8988T (cell line): ENCODE measurements at regions not wholly inside any gene's neighbourhood (a gene's known extent, or its start where the extent isn't known, plus 50 kb on each side); places are given as distances from the start of the nearest gene placed in this dataset.
"Not testable (repeated sequence)": the region's sequence is repeated elsewhere in the genome, so short reads cannot be mapped to it uniquely, and the experiment has no call there.

Source experiments
- DNase-seq: peaks from one replicate; pipeline ENCODE4 v3.0.0; 2011

- DNase-seq, result no peak
Observed at GRCh38 chr1:30525971-30526651, 197.3 kb downstream of the MATN1 start.

DNA sequence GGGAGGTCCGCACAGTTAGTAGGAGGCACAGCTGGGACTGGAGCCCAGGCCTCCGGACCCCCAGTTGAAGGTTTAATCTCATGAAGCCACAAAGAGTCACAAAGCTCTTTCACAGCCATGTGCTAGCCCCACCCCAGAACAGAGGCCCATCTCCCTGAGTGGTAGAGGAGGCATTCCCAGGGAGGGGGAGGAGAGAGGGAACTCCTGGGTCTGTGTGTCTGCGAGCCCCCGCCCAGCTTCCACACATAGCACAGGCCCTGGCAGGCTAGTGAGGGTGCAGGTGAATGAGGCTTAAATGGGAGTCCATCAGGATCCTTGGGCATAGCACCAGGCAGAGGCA is 197.8 kb downstream of the MATN1 start:
- no peak for DNase-seq

DNA sequence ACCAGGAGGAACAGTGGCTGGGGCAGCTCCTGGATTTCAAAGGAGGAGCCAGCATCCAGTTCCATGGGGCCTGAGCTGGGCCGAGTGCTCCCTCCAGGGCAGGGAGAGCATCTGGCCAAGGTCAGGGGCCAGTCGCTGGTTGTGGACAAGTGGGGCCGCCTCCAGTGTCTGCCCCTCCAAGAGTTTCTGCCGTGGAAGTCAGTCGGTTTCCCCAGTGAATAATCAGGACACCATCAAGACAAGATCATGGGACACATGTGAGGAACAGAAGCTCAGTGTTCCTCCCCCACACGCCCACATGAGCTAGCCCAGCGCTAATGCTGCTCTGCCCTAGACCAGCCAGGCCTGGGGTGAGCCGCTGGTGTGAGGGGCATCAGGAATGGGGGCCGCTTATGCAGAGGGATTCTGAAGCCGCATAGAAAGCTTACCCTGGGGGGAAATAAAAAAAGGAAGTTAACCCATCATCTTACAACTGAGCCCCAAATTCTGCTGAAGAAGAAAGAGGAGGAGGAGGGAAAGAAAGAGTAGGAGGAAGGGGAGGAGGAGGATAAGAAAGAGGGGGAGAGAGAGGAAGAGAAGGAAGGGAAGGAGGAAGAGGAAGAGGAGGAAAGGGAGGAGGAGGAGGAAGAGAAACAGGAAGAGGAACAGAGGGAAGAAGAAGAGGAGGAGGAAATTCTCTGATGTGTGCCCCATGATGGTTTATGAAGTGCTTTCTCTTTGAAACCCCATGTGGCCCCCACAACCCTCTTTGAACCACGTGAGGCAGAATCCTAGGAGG is 198.4 kb downstream of the MATN1 start:
- DNase-seq, result no peak

GRCh38 chr1:30524025-30524555 is 199.3 kb downstream of the MATN1 start:
- DNase-seq, result not testable (repeated sequence)

GRCh38 chr1:30523055-30524020 is 200.0 kb downstream of the MATN1 start:
- DNase-seq, result no peak

DNA sequence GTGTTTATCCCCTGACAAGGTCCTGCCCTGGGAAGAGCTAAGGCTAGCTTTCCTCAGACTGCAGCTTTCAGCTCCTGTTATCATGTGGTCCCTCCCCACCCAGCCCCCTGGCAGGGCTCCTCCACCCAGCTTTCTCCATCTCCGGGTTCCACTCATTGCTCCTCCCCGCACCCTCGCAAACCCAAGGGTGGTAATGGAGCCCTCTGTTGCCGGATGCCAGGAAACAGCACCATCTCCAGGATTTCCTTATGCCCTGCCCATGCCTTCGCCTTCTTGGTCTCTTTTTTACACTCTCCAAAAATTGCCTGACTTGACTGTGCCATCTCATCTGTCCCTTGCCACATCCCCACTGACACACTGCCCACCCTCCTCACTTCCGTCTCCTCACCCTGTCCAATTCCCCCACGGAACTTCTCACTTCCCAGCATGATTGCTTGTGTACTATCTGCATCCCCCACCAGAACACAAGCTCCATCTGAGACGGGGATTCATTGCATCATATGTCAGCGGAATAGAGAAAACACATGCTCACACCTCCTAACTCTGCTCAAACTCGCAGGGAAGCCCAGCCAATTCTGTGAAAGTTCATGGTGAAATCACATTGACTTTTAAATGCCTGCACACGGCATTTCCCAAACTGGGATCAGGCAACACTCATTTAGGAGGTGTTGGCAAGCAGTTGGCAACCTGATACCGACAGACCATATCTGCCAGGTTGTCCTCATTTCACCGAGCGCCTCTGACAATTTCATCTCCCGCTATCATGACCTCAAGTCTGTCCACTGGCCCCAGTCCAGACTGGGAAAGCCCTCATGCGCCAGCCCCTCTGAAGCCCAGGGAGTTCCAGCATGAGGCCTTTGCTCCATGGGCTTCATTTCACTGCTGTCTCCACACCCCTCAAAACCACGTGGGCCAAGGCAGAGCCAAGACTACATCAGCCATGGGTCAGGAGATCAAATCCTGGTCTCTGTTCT is 201.1 kb downstream of the MATN1 start:
- DNase-seq, result no peak

GRCh38 chr1:30521261-30521865 is 202.0 kb downstream of the MATN1 start:
- DNase-seq, result no peak

DNA sequence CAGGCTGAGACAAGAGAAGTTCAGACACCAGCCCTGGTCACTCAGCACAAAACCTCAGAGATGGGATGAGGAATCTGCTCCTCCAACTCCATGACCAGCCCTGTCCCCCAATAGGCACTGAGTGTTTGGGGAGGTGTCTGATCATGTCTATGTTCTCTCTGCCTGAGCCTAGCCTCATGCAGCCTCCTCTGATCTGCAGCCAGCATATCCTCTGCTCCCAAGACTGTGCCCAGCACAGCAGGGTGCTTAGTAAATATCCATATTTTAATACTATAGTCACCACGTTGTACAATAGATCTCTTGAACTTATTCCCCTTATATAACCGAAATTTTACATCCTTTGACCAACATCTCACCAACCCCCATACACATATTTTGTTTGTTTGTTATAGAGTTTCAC is 202.9 kb downstream of the MATN1 start:
- DNase-seq, result no peak

DNA sequence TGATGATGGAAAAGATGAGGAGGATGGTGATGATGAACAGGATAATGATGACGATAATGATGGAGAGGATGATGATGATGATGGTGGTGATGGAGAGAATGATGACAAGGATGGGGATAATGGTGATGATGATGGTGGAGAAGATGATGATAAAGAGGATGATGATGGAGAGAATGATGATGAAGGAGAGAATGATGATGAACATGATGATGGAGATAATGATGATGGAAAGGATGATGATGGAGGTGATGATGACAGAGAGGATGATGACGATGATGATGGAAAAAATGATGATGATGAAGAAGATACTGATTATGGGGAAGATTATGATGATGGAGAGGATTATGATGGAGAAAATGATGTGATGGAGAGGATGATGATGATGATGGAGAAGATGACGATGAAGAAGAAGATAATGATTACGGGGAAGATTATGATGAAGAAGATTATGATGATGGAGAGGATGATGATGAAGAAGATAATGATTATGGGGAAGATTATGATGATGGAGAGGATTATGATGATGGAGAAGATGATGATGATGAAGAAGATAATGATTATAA is 204.1 kb downstream of the MATN1 start:
- no peak for DNase-seq

DNA sequence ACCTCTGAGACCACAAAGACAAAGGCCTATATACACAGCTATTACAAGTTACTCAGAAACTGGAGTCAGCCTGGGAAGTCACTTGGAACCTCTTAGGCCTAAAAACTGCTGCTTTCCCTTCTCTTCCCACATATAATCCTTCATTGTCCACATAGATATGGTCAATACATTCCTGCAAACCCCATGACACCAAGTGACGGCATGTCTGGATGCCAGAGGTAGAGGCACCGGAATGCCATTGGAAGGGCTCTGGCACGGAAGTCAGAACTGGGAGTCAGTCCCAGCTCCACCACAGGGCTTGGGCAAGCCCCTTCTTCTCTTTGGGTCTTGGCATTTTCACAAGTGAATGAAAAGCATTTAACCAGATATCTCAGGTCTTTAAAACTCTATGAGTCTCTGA is 204.7 kb downstream of the MATN1 start:
- no peak for DNase-seq

DNA sequence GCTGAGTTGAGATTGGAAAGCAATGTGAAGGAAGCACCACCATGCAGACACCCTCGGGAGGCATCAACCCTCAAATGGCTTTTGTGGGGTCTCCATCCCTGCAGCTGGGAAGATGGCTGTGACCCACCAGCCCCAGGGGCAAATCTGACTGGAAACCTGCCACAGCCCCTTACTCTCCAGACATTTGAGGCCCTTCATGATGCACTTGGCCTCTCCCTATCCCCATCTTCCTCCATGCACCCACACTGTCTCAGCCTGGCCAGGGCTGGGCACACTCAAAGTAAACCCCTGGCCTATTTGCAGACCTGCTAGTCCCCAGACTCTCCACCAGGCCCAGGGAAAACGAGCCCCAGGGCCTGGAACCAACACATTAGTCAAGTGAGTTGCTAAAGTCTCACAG is 205.2 kb downstream of the MATN1 start:
- no peak for DNase-seq

GRCh38 chr1:30517666-30518065 is 205.7 kb downstream of the MATN1 start:
- DNase-seq, result not testable (repeated sequence)

DNA sequence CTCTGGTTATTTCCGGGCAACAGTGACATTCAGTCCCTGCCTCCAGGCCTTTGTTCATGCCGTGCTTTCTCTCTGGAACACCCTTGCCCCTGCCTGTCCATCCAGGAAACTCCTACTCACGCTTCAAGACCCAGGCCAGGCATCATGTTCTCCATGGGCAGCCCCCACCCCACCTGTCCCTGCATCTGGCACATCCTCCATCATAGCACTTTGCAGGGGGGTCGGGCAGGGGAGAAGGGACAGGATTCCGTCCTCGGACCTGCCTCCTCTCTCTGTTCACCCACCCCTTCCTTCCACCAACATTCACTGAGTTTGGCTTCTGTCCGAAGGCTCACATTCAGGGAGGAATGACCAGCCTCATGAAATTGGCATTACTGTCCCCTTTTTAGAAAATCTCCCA is 206.1 kb downstream of the MATN1 start:
- DNase-seq, result not testable (repeated sequence)

GRCh38 chr1:30516485-30516858 is 206.9 kb downstream of the MATN1 start:
- DNase-seq, result no peak

DNA sequence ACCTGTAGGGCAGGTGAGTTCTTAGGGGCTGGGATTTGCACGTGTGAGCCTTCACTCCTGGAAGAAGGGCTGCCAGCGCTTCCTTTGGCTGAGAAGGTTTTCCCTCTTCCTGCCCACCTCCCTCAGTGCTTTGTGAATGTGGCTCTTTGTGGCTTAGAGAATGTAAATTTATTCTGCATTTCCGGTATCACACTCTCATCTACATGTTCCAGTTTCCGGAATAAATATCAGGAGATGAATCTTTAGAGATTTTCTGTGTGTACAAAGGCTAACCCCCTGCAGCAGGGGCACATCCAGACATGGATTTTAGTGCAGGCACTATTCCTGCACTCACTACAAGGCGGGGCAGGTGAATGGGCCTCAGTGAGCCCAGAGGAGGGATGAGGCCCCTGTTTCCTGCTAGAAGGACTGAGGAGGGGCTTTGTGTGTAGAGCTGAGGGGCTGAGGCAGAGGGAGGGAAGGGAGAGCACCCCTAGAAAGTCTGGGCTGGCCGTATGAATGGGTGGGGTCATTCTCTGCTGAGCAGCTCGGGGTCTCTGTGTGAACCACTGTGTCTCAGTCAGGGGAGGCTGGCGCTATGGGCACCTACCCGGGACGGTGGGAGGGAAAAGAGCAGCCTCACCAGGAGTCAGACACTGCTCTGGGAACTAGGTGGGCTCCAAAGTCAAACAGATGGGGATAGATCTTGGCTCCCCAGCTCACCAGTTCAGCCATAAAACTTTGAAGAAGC is 207.5 kb downstream of the MATN1 start:
- no peak for DNase-seq

- no peak for DNase-seq
Observed at GRCh38 chr1:30514945-30515344, 208.4 kb downstream of the MATN1 start.

DNA sequence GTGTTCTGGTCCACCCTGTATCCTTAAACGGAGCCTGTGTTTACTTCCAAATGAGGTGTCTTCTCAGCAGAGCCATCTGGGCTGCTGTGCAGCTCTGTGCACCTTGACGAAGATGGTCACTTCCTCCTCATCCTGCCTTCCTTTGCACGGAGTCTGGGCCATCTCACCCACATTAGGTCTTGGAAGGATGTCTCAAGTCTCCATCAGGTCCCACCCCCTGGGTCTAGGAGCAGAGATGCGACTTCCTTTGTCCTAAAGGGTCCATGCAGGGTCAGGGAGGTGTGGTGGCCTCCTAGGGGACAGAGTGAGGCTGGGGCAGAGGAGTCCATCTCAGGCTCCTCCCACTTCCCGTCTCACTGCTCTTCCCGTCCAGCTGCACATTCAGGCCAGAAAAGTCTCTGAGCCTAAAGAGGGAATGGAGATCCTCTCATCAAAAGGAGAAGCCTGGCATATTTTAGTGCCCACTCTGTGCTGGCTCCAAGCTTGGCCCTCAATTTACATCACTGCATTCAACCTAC is 209.2 kb downstream of the MATN1 start:
- no peak for DNase-seq

- no peak for DNase-seq
Observed at GRCh38 chr1:30513396-30514136, 209.8 kb downstream of the MATN1 start.

- no peak for DNase-seq
Observed at GRCh38 chr1:30512914-30513265, 210.5 kb downstream of the MATN1 start.
